GM19023 (cell line): ENCODE measurements at regions not wholly inside any gene's neighbourhood (a gene's known extent, or its start where the extent isn't known, plus 50 kb on each side); places are given as distances from the start of the nearest gene placed in this dataset.

Experiments
- ATAC-seq: cut with Tn5 transposase; IDR thresholded peaks from one replicate; pipeline ENCODE4 v1.9.1; 2021; ENCODE audit warnings: mild to moderate bottlenecking, moderate library complexity; ENCODE audit not compliant: unreplicated experiment

- ATAC-seq = no peak
These were observed 50.5 kb upstream of the PZP start for GRCh38 chr12:9258676-9259075.
